Endothelial cell of umbilical vein (primary cell): ENCODE measurements at regions not wholly inside any gene's neighbourhood (a gene's known extent, or its start where the extent isn't known, plus 50 kb on each side); places are given as distances from the start of the nearest gene placed in this dataset.

Experiments used
- BruUV-seq: library from RNA; stranded (reverse); fragments of 400-500 nt; replicated peaks from 2 replicates; lab custom pipeline; 2021; lab: Mats Ljungman, UMichigan
- CTCF ChIA-PET: fragments of 300-600, 350-600 bp; sonication (Branson Sonifier 250); formaldehyde crosslinking; loops from one replicate; lab custom pipeline; 2021; ENCODE audit warnings: antibody characterized with exemption, inconsistent platforms; lab: Charles Lee
- POLR2A ChIA-PET: fragments of 300-600, 350-600 bp; sonication (Branson Sonifier 250); formaldehyde crosslinking; loops from one replicate; lab custom pipeline; 2021; ENCODE audit warnings: antibody characterized with exemption, inconsistent platforms; lab: Charles Lee
- DNase-seq: peaks from one replicate; pipeline ENCODE4 v3.0.0-alpha.2; 2011; ENCODE audit warnings: low read depth, low spot score
- FAIRE-seq: peaks from 2 replicates; lab custom pipeline; 2011; peaks lifted over from hg19 to GRCh38; lab: Jason Lieb, UNC
- H2AFZ ChIP-seq: 2 replicates; pipeline ENCODE4 v1.6.0; 2012; ENCODE audit warnings: low read depth, low read length, control low read depth, inconsistent platforms
- H3K27ac ChIP-seq: 2 replicates; pipeline ENCODE4 v1.5.1; 2011; ENCODE audit warnings: low read depth, mild to moderate bottlenecking, control low read depth, low read length, moderate library complexity; ENCODE audit not compliant: insufficient read depth
- H3K27me3 ChIP-seq, 2 experiments: 2 replicates each; pipeline versions ENCODE4 v1.6.0 to v1.6.1; 2011; ENCODE audit warnings: low read length in 2 of 2, mixed read lengths in 1 of 2; ENCODE audit not compliant: control insufficient read depth in 2 of 2, insufficient read depth in 2 of 2
- H3K36me3 ChIP-seq, 2 experiments: 2 replicates in 1 of 2; 3 replicates in 1 of 2; pipeline ENCODE4 v1.5.1; 2011; ENCODE audit warnings: low read length in 2 of 2, mild to moderate bottlenecking in 1 of 2, moderate library complexity in 1 of 2; ENCODE audit not compliant: control insufficient read depth in 2 of 2, insufficient read depth in 2 of 2; ENCODE audit errors: extremely low read depth in 1 of 2
- H3K4me1 ChIP-seq: 3 replicates; pipeline ENCODE4 v1.5.1; 2011; ENCODE audit warnings: mild to moderate bottlenecking, low read length; ENCODE audit not compliant: control insufficient read depth, insufficient read depth; ENCODE audit errors: extremely low read depth
- H3K4me2 ChIP-seq: 2 replicates; pipeline ENCODE4 v1.6.1; 2011; ENCODE audit warnings: low read length, control low read depth, mixed read lengths; ENCODE audit not compliant: insufficient read depth
- H3K4me3 ChIP-seq, 3 experiments: fragments of 200-600 bp in 1 of 3; sonication (generic), shearing (Covaris generic) in 1 of 3; replicated peaks in 1 of 3; 2 replicates each; pipeline ENCODE4 v1.5.1; 2011 to 2016; ENCODE audit warnings: control low read depth in 3 of 3, low read length in 3 of 3, mild to moderate bottlenecking in 2 of 3, inconsistent platforms in 1 of 3, low read depth in 1 of 3, moderate library complexity in 1 of 3; ENCODE audit not compliant: insufficient read depth in 1 of 3
- H3K79me2 ChIP-seq: 2 replicates; pipeline ENCODE4 v1.6.0; 2012; ENCODE audit warnings: low read length, inconsistent platforms; ENCODE audit not compliant: control insufficient read depth, insufficient read depth
- H3K9ac ChIP-seq: replicated peaks from 2 replicates; pipeline ENCODE3; 2011; ENCODE audit warnings: low read length, control low read depth; ENCODE audit not compliant: insufficient read depth; ENCODE audit errors: extremely low read depth
- H3K9me1 ChIP-seq: replicated peaks from 3 replicates; pipeline ENCODE4 v1.6.0; 2011; ENCODE audit warnings: mild to moderate bottlenecking, low read length; ENCODE audit not compliant: control insufficient read depth, insufficient read depth; ENCODE audit errors: extremely low read depth
- H3K9me3 ChIP-seq: replicated peaks from 2 replicates; pipeline ENCODE4 v1.5.1; 2012; ENCODE audit warnings: low read length, inconsistent platforms; ENCODE audit not compliant: control insufficient read depth, insufficient read depth
- H4K20me1 ChIP-seq: replicated peaks from 2 replicates; pipeline ENCODE3; 2011; ENCODE audit warnings: mild to moderate bottlenecking, low read length; ENCODE audit not compliant: control insufficient read depth, insufficient read depth; ENCODE audit errors: extremely low read depth
- CTCF ChIP-seq, 2 donors: IDR thresholded peaks; 1 replicate in 1 of 2; 2 replicates in 1 of 2; pipeline ENCODE4 v1.5.1; 2011; ENCODE audit warnings: low read length in 2 of 2, mild to moderate bottlenecking in 2 of 2, moderate library complexity in 2 of 2, control low read depth in 1 of 2, inconsistent platforms in 1 of 2, low read depth in 1 of 2; ENCODE audit not compliant: insufficient read depth in 1 of 2; ENCODE audit errors: extremely low read depth in 1 of 2
- EZH2 ChIP-seq: IDR thresholded peaks from 2 replicates; pipeline ENCODE4 v1.6.1; 2012; ENCODE audit warnings: borderline replicate concordance, low read depth, mild to moderate bottlenecking, moderate library complexity, low read length, inconsistent platforms; ENCODE audit not compliant: severe bottlenecking
- FOS ChIP-seq: IDR thresholded peaks from 2 replicates; pipeline ENCODE4 v1.6.1; 2011; ENCODE audit warnings: mild to moderate bottlenecking, low read length, moderate library complexity, borderline replicate concordance; ENCODE audit not compliant: insufficient read depth
- GATA2 ChIP-seq: IDR thresholded peaks from 2 replicates; pipeline ENCODE4 v1.7.0; 2011; ENCODE audit warnings: low read depth, mild to moderate bottlenecking, moderate library complexity, mixed read lengths, low read length; ENCODE audit not compliant: insufficient read length, insufficient read depth
- JUN ChIP-seq: IDR thresholded peaks from 2 replicates; pipeline ENCODE4 v1.6.1; 2011; ENCODE audit warnings: borderline replicate concordance, low read depth; ENCODE audit not compliant: insufficient read length, insufficient read depth
- MAX ChIP-seq: IDR thresholded peaks from 2 replicates; pipeline ENCODE4 v1.6.1; 2011; ENCODE audit not compliant: insufficient read depth, insufficient read length
- MYC ChIP-seq: IDR thresholded peaks from one replicate; pipeline ENCODE4 v1.6.1; 2011; ENCODE audit warnings: mild to moderate bottlenecking, low read depth, low read length
- POLR2A ChIP-seq: IDR thresholded peaks from 2 replicates; pipeline ENCODE4 v1.6.1; 2012; ENCODE audit warnings: low read depth, mild to moderate bottlenecking, control low read depth, low read length
- POLR2AphosphoS5 ChIP-seq: IDR thresholded peaks from 2 replicates; pipeline ENCODE4 v1.6.1; 2012; ENCODE audit warnings: low read depth, mild to moderate bottlenecking, control low read depth, low read length, moderate library complexity; ENCODE audit not compliant: insufficient read depth
- dilution Hi-C: fragments of 300-500 bp; cut with MboI; formaldehyde crosslinking; loops from one replicate; pipeline ENCODE4 v1.15.0; 2019; ENCODE audit warnings: low sequenced_read_pairs; ENCODE audit not compliant: extremely low pct_ligation_motif_present
- intact Hi-C: fragments of 100-400 bp; cut with micrococcal nuclease; formaldehyde crosslinking; loops from one replicate; pipeline ENCODE4 v1.10.0; 2022

GRCh38 chr19:30161021-30161655 is 211.0 kb upstream of the ZNF536 start:
- intact Hi-C loops (no loop called here), dilution Hi-C loops (no loop called here)
- ChIA-PET CTCF (no interaction called here), POLR2A (no interaction called here)
- Histone ChIP-seq H3K4me3 (no peak overlapping the region), H3K4me1 (no peaks in the 10 kb centered on the region), H4K20me1 (no peaks in the 10 kb centered on the region), H3K9ac (no peak overlapping the region), H3K9me1 (no peaks in the 10 kb centered on the region), H3K27ac (no peak overlapping the region), H2AFZ (no peak overlapping the region), H3K79me2 (no peaks in the 10 kb centered on the region), H3K9me3 (peaks cover 3% of the 10 kb centered on the region), H3K36me3 (no peaks in the 10 kb centered on the region), H3K27me3 (no peaks in the 10 kb centered on the region), H3K4me2 (no peak overlapping the region)
- no TSS peak for BruUV-seq
- FAIRE-seq, result no peak
- DNase-seq, result no peak
- TF ChIP-seq EZH2, result no peak
- no peak for TF ChIP-seq POLR2A
- no peak for TF ChIP-seq CTCF (IDR thresholded peaks at IDR 0.05; ENCODE audit: extremely low read depth in 1 of 2, insufficient read depth in 1 of 2, low read depth in 1 of 2, low read length in 2 of 2)
- no peak for TF ChIP-seq POLR2AphosphoS5
- TF ChIP-seq MYC, result no peak

DNA sequence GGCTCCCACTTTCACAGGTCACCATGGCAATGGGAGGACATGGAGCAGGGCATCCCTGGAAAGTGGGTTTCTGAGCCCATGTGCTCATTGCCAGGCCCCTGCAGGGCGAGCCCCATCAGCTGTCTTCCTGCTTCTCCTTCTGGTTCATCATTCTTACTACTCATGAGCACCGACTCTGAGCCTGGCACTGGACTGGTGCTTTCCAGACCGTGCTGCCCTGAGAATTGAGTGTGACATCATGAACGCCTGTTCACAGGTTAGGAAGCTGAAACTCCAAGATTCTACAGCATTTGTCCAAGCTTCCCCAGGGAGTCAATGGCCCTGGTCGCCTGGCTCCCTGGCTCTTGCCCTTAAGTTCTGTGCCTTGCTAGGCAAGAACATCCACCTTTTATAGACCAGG is 210.4 kb upstream of the ZNF536 start:
- Histone ChIP-seq H4K20me1 (no peaks in the 10 kb centered on the region), H3K4me3 (no peak overlapping the region), H3K9ac (no peak overlapping the region), H3K9me3 (peaks cover 3% of the 10 kb centered on the region), H3K27me3 (no peaks in the 10 kb centered on the region), H3K27ac (no peak overlapping the region), H3K36me3 (no peaks in the 10 kb centered on the region), H3K4me2 (no peak overlapping the region), H3K79me2 (no peaks in the 10 kb centered on the region), H2AFZ (no peak overlapping the region), H3K9me1 (no peaks in the 10 kb centered on the region), H3K4me1 (no peaks in the 10 kb centered on the region)
- dilution Hi-C loops, result no loop called here
- no peak for TF ChIP-seq POLR2AphosphoS5
- TF ChIP-seq CTCF (IDR thresholded peaks at IDR 0.05; ENCODE audit: extremely low read depth in 1 of 2, insufficient read depth in 1 of 2, low read depth in 1 of 2, low read length in 2 of 2), result no peak
- TF ChIP-seq EZH2, result no peak
- no peak for TF ChIP-seq FOS
- TF ChIP-seq POLR2A, result no peak
- TF ChIP-seq JUN, result no peak
- no peak for TF ChIP-seq GATA2
- no peak for TF ChIP-seq MYC
- TF ChIP-seq MAX, result no peak
- FAIRE-seq, result no peak
- ChIA-PET CTCF (no interaction called here), POLR2A (no interaction called here)
- no TSS peak for BruUV-seq
- intact Hi-C loops, result no loop called here
- no peak for DNase-seq
